ENCODE measurements at regions not wholly inside any gene's neighbourhood (a gene's known extent, or its start where the extent isn't known, plus 50 kb on each side); places are given as distances from the start of the nearest gene placed in this dataset.
"Not testable (repeated sequence)": the region's sequence is repeated elsewhere in the genome, so short reads cannot be mapped to it uniquely, and the experiment has no call there.

DNA sequence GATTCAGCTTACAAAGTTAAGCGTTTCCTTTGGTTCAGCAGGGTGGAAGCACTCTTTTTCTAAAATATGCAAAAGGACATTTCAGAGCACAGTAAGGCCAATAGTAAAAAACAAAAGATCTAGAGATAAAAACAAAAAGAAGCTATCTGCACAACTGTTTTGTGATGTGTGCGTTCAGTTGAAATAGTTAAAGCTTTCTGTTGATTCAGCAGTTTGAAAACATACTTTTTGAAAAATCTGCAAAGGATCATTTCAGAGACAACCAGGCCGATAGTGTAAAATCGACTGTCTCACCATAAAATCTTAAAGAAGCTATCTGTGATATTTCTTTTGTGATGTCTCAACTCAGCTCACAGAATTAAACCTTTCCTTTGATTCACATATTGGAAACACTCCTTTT lies 300.0 kb upstream of the ALG10B start:
- Mint-ChIP-seq H3K27ac (no peak overlapping the region), H3K9me3 (peaks cover 35% of the 10 kb centered on the region), H3K27me3 (ENCODE audit: low read depth) (no peaks in the 10 kb centered on the region), H3K4me3 (no peak overlapping the region), H3K4me1 (ENCODE audit: low read depth) (no peaks in the 10 kb centered on the region), H3K36me3 (ENCODE audit: low read depth) (no peaks in the 10 kb centered on the region)
- DNase-seq (ENCODE audit: low spot score): no peak

DNA sequence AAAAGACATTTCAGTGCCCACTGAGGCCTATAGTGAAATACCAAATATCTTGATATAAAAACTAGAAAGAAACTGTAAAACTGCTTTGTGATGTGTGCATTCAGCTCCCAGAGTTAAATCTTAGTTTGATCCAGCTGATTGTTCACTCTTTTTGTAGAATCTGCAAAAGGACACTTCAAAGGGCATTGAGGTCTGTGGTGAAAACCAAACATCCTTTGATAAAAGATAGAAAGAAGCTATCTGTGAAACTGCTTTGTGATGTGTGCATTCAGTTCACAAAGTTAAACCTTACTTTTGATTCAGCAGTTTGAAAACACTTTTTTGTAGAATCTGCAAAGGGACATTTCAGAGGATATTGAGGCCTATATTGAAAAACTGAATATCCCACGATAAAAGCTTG lies 290.7 kb upstream of the ALG10B start:
- Mint-ChIP-seq H3K4me3 (no peak overlapping the region), H3K27me3 (ENCODE audit: low read depth) (no peaks in the 10 kb centered on the region), H3K36me3 (ENCODE audit: low read depth) (no peaks in the 10 kb centered on the region), H3K9me3 (peaks cover 27% of the 10 kb centered on the region), H3K4me1 (ENCODE audit: low read depth) (no peaks in the 10 kb centered on the region), H3K27ac (no peak overlapping the region)
- no peak for DNase-seq (ENCODE audit: low spot score)

DNA sequence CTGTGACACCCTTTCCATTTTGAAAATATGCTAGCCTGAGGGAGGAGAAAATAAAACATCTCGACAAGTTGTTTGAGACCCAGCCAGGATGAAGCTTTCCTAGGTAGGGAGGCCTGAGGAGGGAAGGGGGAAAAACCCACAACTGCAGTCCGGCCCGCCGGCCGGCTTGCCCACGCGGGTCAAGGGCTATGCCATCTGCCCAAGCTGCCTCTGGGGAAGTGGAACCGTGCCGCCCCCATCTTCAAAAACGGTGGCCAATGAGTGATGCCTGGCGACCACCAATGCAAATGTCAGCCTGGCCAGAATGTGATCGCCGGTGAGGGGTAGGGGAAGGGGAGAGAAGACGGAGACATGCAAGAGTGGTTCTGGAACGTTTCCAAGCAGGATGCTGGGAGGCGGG lies 263.5 kb upstream of the ALG10B start:
- H3K9me3 Mint-ChIP-seq: peaks cover 72% of the 10 kb centered on the region

DNA sequence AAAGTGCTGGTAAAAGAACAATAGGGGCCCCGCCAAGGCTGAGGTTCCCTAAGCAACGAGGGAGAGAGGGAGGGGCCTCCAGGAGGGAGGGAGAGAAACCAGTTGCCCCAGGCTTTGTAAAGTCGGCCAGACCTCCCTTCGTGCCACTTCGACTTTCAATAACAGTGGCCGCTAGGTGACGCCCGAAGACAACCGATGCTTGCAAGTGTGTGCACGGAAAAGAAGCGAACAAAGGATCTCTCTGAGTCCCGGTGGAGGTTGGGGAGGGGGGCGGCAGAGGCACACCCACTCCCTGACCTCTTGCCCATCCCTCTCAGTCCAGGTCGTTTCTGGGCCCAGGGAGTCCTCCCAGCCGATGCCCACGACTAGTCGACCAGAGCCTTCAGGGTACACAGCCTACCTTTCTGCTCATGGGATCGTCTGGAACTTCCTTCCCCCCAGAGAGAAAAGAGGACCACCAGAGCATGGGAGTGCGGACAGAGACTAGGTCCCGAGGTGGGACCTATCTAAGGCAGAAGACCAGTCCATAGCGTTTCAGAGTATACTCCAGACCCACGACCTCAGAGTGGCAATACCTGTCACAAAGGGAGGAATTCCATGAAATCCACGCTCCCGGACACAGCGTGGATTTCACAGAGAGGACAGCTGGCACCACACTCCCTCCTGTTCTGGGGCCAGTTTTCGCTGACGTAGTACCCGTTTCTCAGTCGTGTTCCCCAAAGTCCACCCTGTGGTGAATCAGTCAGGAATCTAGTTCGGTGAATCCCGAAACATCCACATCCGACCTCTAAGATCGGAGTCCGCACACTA lies 262.7 kb upstream of the ALG10B start:
- H3K36me3 Mint-ChIP-seq (ENCODE audit: low read depth): no peaks in the 10 kb centered on the region
- no peaks in the 10 kb centered on the region for H3K27me3 Mint-ChIP-seq (ENCODE audit: low read depth)
- no peak for DNase-seq (ENCODE audit: low spot score)
- H3K4me3 Mint-ChIP-seq: no peak overlapping the region
- H3K27ac Mint-ChIP-seq: no peak overlapping the region
- no peaks in the 10 kb centered on the region for H3K4me1 Mint-ChIP-seq (ENCODE audit: low read depth)
- H3K9me3 Mint-ChIP-seq: peaks cover 67% of the 10 kb centered on the region

More for the DNA sequence above, 263.5 kb upstream of the ALG10B start:
- Mint-ChIP-seq H3K36me3 (ENCODE audit: low read depth) (no peaks in the 10 kb centered on the region), H3K4me1 (ENCODE audit: low read depth) (no peaks in the 10 kb centered on the region), H3K27me3 (ENCODE audit: low read depth) (no peaks in the 10 kb centered on the region), H3K4me3 (no peak overlapping the region), H3K27ac (no peak overlapping the region)
- no peak for DNase-seq (ENCODE audit: low spot score)

DNA sequence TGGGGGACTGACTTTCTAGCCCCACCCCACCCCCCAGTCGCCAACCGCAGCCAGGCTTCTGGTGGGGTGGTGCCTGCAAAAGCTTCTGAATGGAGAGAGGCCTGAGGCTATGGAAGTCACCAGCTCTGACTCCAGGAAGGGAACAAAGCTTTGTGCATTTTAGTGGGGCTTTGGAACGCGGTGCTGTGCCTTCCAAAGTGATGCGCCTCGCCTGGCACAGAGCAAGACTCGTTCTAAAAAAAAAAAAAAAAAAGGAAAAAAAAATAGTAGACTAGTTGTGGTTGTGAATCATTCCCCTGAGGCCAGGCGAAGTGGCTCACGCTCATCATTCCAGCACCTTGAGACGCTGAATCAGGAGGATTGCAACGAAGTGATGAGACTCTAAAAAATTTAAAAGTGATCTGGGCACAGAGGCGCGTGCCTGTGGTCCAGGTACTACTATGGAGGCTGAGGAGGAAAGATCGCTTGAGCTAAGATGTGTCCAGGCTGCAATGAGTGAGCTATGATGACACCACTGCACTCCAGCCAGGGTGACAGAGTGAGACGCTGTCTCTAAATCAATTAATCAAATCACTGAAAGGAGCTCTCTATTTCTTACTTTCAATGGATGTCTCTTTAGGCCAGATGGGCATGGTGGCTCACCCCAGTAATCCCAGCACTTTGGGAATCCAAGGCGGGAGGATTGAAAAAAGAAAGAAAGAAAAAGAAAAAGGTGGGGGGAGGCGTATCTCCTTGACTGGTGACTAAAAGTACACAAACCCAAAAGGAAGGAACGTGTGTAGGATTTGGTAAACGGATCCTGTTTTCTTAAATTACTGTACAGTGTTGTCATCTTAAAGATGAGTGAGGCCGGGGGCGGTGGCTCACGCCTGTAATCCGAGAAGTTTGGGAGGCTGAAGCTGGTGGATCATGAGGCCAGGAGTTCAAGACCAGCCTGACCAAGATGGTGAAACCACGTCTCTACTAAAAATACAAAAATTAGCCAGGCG lies 259.6 kb upstream of the ALG10B start:
- Mint-ChIP-seq H3K27me3 (ENCODE audit: low read depth) (no peaks in the 10 kb centered on the region), H3K4me1 (ENCODE audit: low read depth) (no peaks in the 10 kb centered on the region), H3K27ac (no peak overlapping the region), H3K36me3 (ENCODE audit: low read depth) (no peaks in the 10 kb centered on the region), H3K9me3 (peaks cover 63% of the 10 kb centered on the region), H3K4me3 (no peak overlapping the region)
- no peak for DNase-seq (ENCODE audit: low spot score)

- Mint-ChIP-seq H3K36me3 (ENCODE audit: low read depth) (no peaks in the 10 kb centered on the region), H3K27me3 (ENCODE audit: low read depth) (no peaks in the 10 kb centered on the region), H3K4me1 (ENCODE audit: low read depth) (no peaks in the 10 kb centered on the region), H3K9me3 (peaks cover 17% of the 10 kb centered on the region), H3K27ac (no peak overlapping the region), H3K4me3 (no peak overlapping the region)
- DNase-seq (ENCODE audit: low spot score): no peak
Measured at GRCh38 chr12:38099686-38100085, 216.9 kb upstream of the ALG10B start.

GRCh38 chr12:38101753-38102152 lies 214.8 kb upstream of the ALG10B start:
- Mint-ChIP-seq H3K4me3 (no peak overlapping the region), H3K4me1 (ENCODE audit: low read depth) (no peaks in the 10 kb centered on the region), H3K27me3 (ENCODE audit: low read depth) (no peaks in the 10 kb centered on the region), H3K36me3 (ENCODE audit: low read depth) (no peaks in the 10 kb centered on the region), H3K27ac (no peak overlapping the region), H3K9me3 (peaks cover 16% of the 10 kb centered on the region)
- DNase-seq (ENCODE audit: low spot score): no peak

GRCh38 chr12:38102197-38102596 lies 214.4 kb upstream of the ALG10B start:
- no peak for DNase-seq (ENCODE audit: low spot score)
- no peak overlapping the region for H3K4me3 Mint-ChIP-seq
- H3K4me1 Mint-ChIP-seq (ENCODE audit: low read depth): no peaks in the 10 kb centered on the region
- no peaks in the 10 kb centered on the region for H3K36me3 Mint-ChIP-seq (ENCODE audit: low read depth)
- H3K27ac Mint-ChIP-seq: no peak overlapping the region
- H3K27me3 Mint-ChIP-seq (ENCODE audit: low read depth): no peaks in the 10 kb centered on the region
- H3K9me3 Mint-ChIP-seq: peaks cover 16% of the 10 kb centered on the region

DNA sequence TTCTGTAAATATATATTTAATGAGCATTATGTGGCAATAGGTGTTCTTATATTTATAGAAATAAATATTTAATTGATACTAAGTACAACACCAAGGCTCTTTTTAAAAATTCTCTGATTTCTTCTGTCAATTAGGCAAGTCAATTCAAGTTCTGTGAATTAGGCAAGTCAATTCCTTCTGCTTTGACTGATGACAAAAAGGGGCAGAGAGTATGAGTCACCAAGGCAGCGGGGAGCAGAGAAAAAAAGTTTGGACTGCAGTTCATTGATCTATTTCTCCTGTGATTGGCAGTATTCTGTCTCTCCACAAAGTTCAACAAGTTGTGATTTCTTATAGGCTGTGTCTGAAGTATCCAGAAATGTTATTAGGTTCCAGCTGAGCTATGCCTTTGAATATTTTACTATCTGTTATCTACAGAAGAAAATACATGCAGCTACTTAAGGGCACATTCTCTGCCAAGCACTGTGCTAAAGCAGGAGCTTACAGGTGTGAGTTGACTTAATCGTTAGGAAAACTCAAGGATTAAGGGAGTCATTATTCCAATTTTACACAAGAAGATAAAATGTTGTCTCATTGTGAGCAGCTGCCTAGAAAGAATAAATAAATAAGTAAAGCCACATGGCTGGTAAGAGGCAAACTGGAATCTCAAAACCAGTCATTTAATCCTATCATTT lies 206.4 kb upstream of the ALG10B start:
- no peak overlapping the region for H3K4me3 Mint-ChIP-seq
- no peaks in the 10 kb centered on the region for H3K4me1 Mint-ChIP-seq (ENCODE audit: low read depth)

GRCh38 chr12:38113991-38114390 lies 202.6 kb upstream of the ALG10B start:
- Mint-ChIP-seq H3K9me3 (peaks cover 6% of the 10 kb centered on the region), H3K4me3 (no peak overlapping the region)

More for the DNA sequence above, 206.4 kb upstream of the ALG10B start:
- no peaks in the 10 kb centered on the region for H3K36me3 Mint-ChIP-seq (ENCODE audit: low read depth)
- H3K9me3 Mint-ChIP-seq: peaks cover 3% of the 10 kb centered on the region
- no peaks in the 10 kb centered on the region for H3K27me3 Mint-ChIP-seq (ENCODE audit: low read depth)
- no peak for DNase-seq (ENCODE audit: low spot score)
- H3K27ac Mint-ChIP-seq: no peak overlapping the region

DNA sequence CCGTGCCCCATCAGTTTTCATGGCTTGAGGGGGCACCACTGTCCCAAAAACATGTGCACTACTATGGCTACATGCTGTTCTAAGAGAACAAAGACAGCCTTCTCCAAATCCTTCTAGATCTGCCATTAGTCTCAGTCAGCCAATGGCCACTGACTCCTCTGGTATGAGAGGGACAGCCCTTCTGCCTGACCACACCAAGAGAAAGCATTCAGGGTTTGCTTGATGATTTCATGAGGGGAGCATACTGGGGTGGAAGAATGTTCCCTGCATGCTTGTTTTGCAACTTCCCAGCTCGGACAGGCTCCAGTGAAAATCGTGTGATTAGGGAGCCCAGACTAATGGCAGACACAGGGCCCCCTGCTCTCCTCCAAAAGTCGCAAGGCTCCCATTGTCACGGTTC lies 199.6 kb upstream of the ALG10B start:
- no peak for DNase-seq (ENCODE audit: low spot score)
- H3K36me3 Mint-ChIP-seq (ENCODE audit: low read depth): no peaks in the 10 kb centered on the region
- H3K9me3 Mint-ChIP-seq: peaks cover 9% of the 10 kb centered on the region
- no peak overlapping the region for H3K27ac Mint-ChIP-seq
- H3K4me1 Mint-ChIP-seq (ENCODE audit: low read depth): no peaks in the 10 kb centered on the region
- no peaks in the 10 kb centered on the region for H3K27me3 Mint-ChIP-seq (ENCODE audit: low read depth)
- no peak overlapping the region for H3K4me3 Mint-ChIP-seq

More at GRCh38 chr12:38113991-38114390, 202.6 kb upstream of the ALG10B start:
- no peaks in the 10 kb centered on the region for H3K36me3 Mint-ChIP-seq (ENCODE audit: low read depth)
- H3K27me3 Mint-ChIP-seq (ENCODE audit: low read depth): no peaks in the 10 kb centered on the region
- DNase-seq (ENCODE audit: low spot score): no peak
- H3K4me1 Mint-ChIP-seq (ENCODE audit: low read depth): no peaks in the 10 kb centered on the region
- no peak overlapping the region for H3K27ac Mint-ChIP-seq

DNA sequence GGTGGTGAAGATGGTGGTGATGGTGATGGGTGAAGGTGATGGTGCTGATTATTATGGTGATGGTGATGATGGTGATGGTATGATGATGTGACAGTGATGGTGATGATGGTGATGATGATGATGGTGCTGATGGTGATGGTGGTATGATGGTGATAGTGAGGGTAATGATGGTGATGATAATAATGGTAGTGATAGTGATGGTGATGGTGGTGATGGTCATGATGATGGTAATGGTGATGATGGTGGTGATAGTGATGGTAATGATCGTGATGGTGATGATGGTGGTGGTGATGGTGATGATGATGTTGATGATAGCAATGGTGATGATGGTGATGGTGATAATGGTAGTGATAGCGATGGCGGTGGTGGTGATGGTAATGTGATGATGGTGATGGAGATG lies 197.9 kb upstream of the ALG10B start:
- DNase-seq (ENCODE audit: low spot score): no peak
- Mint-ChIP-seq H3K4me3 (no peak overlapping the region), H3K9me3 (peaks cover 9% of the 10 kb centered on the region), H3K36me3 (ENCODE audit: low read depth) (no peaks in the 10 kb centered on the region), H3K27ac (no peak overlapping the region), H3K27me3 (ENCODE audit: low read depth) (no peaks in the 10 kb centered on the region), H3K4me1 (ENCODE audit: low read depth) (no peaks in the 10 kb centered on the region)

DNA sequence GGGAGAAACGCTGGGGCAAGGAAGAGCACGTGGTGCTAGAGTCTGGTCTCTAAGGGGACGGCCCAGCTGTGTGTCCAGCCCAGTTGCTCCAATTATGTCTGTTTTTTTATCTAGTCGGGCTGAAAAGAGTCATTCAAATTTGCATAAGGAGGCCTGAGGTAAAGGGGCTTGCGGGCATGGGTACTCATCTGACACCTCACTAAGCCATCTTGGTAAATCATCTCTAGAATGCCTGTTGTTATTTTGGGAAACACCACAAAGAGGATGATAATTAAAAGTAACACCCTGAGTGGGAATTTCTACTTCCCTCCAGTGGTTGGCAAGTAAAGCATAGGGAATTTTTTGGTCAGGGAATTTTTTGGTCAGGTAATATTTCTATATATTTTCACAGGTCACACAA lies 196.1 kb upstream of the ALG10B start:
- no peaks in the 10 kb centered on the region for H3K27me3 Mint-ChIP-seq (ENCODE audit: low read depth)
- DNase-seq (ENCODE audit: low spot score): no peak
- H3K9me3 Mint-ChIP-seq: peaks cover 9% of the 10 kb centered on the region
- no peaks in the 10 kb centered on the region for H3K4me1 Mint-ChIP-seq (ENCODE audit: low read depth)
- no peak overlapping the region for H3K4me3 Mint-ChIP-seq
- H3K36me3 Mint-ChIP-seq (ENCODE audit: low read depth): no peaks in the 10 kb centered on the region
- no peak overlapping the region for H3K27ac Mint-ChIP-seq

- not testable (repeated sequence) for DNase-seq (ENCODE audit: low spot score); H3K36me3 Mint-ChIP-seq (ENCODE audit: low read depth); H3K27me3 Mint-ChIP-seq (ENCODE audit: low read depth); H3K27ac Mint-ChIP-seq; H3K4me1 Mint-ChIP-seq (ENCODE audit: low read depth); H3K4me3 Mint-ChIP-seq
- H3K9me3 Mint-ChIP-seq: peaks cover 12% of the 10 kb centered on the region
Measured at GRCh38 chr12:38123028-38123427, 193.5 kb upstream of the ALG10B start.

Measured in T-helper 2 cell treated with Interferon-gamma antibody and Interleukin-4, amounts not matched to agents 5 μg/mL and 100 μg/mL, for 36 hours (primary cell).